C1 segment of cervical spinal cord (tissue), 14 donors: ENCODE measurements at regions not wholly inside any gene's neighbourhood (a gene's known extent, or its start where the extent isn't known, plus 50 kb on each side); places are given as distances from the start of the nearest gene placed in this dataset.
A peak's percentile ranks its signal among the peaks of the same experiment; 100 is the strongest.

ENCODE experiments used
- DNase-seq, 14 donors: peaks; one replicate each; lab custom pipeline; 2025; lab: John Stamatoyannopoulos, UW

DNA sequence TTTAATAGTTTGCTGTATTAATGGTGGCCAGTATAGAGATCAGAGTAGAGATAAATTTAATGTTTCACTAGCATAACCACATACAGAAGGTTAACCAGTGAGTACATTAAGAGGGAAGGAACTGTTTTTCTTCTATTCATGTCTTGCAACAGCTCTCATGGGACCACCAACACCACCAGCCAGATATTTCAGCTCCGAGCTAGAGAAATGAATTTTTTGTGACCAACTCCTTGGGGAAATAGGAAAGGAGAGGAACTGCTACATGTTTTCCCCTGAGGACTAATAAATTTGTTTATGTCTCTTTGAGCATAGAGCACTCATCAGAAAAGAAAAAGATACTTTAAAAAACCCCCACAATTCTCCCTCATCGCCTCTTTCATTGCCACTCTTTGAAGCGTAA lies 247.5 kb downstream of the MBNL1 start:
- DNase-seq: no peak

DNA sequence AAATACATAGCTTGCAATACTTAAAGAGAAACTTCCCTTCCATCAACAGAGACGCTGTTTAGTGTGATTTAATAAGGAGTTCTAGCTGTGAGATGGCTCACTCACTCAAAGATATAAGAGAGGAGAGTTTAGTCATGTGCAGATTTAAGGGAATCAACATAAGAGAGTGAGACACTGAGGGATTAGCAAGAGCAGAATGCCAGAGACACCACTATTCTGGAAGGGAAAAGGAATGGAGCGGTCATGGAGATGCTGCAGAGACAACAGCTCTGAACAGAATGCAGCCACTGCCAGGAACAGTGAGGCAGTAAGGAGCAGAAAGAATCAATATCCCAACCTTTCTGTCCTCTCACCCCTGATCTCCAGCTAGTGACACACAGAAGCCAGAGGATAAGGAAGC lies 248.8 kb downstream of the MBNL1 start:
- DNase-seq: no peak

GRCh38 chr3:152518346-152518745 lies 249.6 kb downstream of the MBNL1 start:
- no peak for DNase-seq

DNA sequence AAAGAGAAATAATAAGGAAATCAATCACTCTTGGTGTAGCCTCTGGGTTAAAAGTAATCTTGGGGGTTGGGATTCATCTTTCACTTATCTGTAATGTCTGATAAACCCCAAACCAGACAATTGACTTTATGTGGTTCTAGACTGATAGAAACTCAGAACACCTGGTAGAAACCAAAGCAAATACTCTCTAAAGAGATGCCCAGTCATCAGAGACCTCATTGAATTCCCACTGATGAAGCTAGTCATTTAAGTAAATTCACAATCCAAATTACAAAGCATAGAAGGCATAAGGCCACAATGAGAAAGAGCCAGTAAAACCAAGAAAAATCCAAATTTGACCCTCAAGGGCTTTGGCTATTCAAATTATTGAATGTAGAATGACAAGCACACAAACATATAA lies 250.6 kb downstream of the MBNL1 start:
- no peak for DNase-seq

DNA sequence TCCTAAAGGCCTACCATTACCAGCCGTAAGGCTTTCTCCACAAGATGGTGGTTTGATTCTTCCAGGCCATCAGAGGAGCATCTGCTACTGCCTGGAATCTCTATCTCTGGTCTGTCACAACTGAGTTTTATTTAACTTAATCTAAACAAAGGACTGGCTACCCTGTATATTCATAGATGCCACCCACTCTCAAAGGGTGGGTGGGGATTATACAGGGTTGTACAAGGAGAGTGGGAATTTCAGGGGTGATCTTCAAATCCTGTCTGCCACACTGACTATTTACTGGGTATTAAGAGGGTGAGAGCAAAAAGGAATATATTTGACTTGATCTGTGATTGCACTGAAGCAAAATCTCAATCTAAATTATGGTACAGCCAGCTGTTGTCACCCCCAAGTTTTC lies 253.3 kb downstream of the MBNL1 start:
- DNase-seq: no peak

DNA sequence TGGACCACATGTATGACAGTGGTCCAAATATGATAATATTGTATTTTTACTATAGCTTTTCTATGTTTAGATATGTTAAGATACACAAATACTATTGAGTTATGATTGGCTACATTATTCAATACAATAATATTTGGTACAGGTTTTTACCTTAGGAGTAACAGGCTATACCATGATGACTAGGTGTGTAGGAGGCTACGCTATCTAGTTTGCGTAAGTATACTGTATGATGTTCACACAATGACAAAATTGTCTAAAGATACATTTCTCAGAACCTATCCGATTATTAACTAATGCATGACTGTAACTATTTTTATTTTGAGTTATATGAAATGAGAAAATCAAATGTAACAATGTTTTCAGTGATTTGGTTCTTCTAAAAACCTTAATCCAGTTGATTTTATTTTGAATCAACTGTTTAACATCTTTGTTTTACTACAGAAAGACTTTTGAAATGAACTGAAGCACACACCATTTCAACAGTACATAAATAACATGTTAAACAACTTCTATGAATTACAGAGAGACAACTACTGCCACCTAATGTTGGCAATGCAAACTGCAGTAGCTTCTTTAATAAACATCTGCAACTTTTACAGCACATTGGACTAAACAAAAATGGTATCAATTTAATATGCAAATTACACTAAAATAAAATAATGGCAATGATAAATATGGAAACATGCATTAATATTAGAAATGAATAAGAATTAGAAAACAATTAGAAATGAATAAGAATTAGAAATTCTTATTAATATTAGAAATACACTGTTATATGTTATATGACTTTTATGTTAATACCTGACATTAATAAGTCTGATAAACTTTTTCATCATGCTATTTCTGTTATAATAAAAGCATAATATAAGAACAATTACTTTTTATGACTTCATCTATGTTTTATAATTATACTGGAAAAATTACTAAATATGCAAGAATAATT lies 255.7 kb downstream of the MBNL1 start:
- DNase-seq: peak in 1 of 14 donors; percentile 9

DNA sequence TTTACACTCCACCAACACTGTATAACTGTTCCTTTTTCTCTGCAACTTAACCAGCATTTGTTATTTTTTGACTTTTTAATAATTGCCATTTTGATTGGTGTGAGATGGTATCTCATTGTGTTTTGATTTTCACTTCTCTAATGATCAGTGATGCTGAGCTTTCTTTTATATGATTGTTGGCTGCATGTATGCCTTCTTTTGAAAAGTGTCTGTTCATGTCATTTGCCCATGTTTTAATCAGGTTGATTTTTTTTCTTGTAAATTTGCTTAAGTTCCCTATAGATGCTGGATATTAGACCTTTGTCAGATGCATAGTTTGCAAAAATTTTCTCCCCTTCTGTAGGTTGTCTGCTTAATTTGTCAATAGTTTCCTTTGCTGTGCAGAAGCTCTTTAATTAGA lies 263.0 kb downstream of the MBNL1 start:
- DNase-seq: no peak

DNA sequence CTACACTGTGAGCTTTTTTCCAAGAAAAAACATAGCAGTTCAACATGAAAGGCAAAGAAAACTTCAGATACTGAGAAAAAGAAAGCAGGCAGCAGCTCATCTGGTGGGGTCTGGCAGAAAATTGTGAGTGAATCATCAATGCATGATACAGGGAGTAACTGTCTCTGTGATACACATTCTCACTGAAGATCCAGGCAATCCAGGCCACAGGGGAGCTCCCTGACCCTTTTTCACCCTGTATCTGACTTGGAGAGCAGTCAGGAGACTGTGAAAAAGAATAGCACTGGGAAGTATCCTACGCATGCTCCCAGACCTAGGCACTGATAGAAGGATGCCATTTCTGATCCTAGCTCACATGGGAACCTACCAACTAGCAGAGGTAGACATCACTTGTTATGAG lies 269.8 kb downstream of the MBNL1 start:
- DNase-seq: no peak

- no peak for DNase-seq
Observed at GRCh38 chr3:152539191-152539764, 270.5 kb downstream of the MBNL1 start.

- no peak for DNase-seq
Observed at GRCh38 chr3:152540120-152540519, 271.4 kb downstream of the MBNL1 start.

- DNase-seq: no peak
Observed at GRCh38 chr3:152547153-152547552, 278.4 kb downstream of the MBNL1 start.

GRCh38 chr3:152549263-152549662 lies 280.5 kb downstream of the MBNL1 start:
- no peak for DNase-seq

DNA sequence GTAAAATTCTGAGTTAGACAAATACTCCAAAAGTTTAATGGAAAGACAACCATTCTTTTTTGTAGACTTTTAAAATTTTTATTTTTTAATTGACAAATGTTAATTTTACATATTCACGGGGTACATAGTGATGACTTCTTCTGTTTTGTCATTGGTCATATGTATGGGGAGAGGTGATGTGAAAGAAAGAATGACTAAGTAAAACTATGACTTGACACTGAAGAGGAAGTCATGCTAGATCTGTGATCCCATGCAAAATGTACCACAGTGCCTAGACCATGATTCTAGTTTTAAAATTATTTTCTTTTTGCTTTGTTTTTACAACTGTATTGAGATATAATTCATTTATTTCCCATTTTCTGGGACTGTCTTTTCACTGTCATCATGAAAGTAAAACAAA lies 281.6 kb downstream of the MBNL1 start:
- DNase-seq: no peak

DNA sequence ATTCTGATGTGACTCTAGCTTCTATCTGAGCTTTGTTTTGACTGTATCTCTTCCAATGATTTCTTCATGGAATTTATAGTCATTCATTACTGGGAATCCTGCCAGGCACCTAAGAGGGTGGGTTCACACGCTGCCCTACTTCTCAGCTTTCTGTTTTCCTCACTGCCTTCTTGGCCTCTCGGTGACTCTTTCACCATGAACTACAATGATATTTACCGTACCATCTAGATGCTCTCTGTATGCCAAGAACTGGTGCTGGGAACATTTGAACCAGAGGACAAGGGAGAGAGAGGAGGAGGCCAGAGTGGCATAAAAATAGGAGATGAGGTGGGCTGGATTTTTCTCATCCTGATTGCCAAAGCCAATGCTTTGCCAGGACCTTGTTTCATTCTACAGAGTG lies 280.0 kb upstream of the P2RY1 start:
- no peak for DNase-seq

DNA sequence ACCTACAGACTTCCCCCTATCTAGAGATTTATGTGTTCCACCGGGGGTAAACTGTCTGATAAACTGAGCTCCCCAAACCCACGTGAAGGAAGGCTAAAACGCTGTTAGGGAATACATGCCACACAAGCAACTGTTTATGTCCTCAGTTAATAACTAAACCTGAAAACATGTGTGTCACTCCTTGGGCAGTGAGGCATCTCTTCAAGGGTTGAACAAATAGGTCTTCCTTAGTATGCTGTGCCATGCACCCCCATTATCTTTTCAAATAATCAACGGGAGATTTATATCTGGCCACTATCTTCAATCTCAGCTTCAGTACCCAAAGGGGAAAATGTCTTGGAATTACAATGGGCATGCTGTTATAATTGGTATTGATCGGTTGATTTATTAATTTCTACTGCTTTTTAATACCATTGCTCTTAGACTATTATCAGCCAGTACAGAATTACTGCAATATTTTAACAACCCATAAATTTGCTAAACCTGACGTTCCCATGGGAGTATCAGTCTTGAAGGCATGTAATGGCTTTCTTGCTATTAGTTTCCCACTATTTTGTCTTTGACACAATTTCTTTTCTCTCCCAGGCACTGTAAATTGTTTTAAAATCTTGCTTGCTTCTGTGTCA lies 279.2 kb upstream of the P2RY1 start:
- DNase-seq: no peak

DNA sequence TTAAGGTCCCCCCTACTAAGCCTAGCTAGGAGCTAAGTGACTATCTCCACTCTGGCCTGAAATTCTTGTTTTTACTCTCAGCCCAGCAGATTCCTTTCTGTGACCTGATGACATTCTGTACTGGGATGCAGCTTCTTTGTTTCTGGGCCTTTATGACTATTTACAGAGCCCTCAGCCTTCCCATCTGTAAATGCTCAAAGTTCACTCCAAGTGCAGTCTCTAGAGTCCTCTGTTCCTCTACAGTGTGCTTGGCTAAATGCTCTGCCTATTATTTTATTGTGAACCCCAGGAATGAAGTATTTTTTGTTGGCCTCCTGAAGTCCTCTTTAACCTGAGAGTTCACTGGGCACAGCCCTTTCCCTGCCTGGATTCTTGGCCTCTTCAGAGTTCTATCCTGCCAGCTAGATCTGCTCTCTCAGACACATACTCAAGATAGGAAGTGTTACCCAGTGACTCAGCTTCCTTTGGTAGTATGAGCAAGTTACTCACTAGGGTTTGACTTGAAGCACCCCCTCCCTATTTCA lies 278.1 kb upstream of the P2RY1 start:
- DNase-seq: no peak

GRCh38 chr3:152557302-152557999 lies 277.5 kb upstream of the P2RY1 start:
- DNase-seq: no peak

DNA sequence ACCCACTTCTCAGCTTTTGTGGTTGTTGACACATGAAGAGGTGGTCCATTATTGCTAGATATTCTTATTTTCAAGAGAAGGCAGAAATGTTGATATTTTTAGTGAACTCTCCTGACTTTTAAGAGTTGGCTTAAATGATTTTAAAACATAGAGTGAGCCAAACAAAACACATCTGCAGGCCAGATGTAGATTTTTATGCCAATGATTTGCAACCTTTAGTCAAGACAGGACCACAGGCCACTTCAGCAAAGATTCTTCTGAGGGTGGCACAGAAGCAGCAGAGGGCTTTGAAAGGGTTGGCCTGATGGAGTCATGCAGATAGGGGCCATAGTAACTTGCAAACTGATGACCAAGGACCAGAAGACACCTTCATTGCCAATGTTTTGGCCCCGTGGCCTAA lies 276.5 kb upstream of the P2RY1 start:
- DNase-seq: no peak

DNA sequence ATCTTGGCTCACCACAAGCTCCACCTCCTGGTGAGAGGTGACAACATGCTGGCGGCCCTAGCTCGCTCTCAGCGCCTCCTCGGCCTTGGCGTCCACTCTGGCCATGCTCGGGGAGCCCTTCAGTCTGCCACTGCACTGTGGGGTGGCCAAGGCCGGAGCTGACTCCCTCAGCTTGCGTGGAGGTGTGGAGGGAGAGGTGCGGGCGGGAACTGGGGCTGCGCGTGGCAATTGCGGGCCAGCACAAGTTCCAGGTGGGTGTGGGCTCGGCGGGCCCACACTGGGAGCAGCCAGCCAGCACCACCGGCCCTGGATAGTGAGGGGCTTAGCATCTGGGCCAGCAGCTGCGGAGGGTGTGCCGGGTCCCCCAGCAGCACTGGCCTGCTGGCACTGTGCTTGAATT lies 275.7 kb upstream of the P2RY1 start:
- DNase-seq: no peak

GRCh38 chr3:152564459-152564858 lies 270.5 kb upstream of the P2RY1 start:
- no peak for DNase-seq

DNA sequence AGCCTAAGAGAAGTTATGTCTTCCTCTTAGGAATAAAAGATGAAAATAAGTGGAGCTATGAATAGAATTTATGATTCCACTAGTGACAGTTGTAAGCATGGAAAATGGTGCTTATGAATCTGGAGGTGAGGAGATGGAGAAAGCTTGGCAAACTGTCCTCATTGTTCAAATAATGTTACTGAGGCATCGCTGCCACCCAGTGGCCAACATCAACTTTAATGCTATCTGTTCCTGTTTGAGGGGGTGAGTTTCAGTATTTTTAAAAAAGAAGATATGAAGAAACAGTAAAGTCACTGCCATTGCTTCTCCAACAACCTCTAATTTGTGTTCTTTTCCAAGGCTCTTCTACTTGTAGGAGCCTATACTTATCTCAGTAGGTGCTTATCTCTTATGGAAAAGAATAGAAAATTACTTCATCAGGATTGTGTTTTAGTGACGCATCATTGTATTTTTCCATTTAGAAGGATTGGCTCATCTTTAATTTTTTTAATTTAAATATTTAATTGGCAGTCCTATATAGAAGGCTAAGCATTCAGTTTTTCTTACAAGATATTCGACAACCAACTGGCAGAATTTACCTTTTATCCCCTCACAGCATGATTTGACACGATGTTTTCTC lies 260.4 kb upstream of the P2RY1 start:
- peak in 6 of 14 donors; percentile 3 to 40 (median 20) for DNase-seq
